Superior temporal gyrus (tissue), 1 donor: ENCODE measurements at regions not wholly inside any gene's neighbourhood (a gene's known extent, or its start where the extent isn't known, plus 50 kb on each side); places are given as distances from the start of the nearest gene placed in this dataset.

Experiments used
- DNase-seq: peaks from one replicate; pipeline ENCODE4 v3.0.0-alpha.2; 2016; ENCODE audit errors: extremely low spot score

DNA sequence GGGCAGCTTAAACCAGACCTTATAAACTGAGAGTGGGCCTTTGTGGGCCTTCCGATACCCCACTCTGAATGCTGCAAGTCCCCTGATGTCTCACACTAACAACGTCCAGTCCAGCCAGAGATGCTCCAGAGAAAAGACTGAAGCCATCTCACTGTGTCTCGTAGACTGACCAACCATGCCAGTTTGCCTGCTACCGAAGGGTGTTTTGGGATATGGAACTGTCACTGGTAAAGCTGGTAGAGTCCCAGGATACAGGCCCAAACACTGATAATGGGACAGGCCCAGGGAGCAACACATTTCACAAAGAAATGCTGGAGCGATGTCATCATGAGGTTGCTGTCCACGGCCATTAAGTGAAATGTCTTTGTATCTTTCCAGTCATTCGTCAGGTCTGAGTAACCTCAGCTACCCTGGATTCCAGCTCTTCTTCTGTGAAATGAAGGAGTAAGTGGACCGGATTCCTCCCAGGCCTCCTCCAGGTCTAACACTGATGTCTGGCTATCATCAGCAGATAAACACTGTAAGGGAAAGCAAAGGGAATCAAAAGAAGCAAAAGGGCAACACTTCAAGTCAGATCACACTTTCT is 81.6 kb downstream of the SLC5A7 start:
- DNase-seq: no peak

DNA sequence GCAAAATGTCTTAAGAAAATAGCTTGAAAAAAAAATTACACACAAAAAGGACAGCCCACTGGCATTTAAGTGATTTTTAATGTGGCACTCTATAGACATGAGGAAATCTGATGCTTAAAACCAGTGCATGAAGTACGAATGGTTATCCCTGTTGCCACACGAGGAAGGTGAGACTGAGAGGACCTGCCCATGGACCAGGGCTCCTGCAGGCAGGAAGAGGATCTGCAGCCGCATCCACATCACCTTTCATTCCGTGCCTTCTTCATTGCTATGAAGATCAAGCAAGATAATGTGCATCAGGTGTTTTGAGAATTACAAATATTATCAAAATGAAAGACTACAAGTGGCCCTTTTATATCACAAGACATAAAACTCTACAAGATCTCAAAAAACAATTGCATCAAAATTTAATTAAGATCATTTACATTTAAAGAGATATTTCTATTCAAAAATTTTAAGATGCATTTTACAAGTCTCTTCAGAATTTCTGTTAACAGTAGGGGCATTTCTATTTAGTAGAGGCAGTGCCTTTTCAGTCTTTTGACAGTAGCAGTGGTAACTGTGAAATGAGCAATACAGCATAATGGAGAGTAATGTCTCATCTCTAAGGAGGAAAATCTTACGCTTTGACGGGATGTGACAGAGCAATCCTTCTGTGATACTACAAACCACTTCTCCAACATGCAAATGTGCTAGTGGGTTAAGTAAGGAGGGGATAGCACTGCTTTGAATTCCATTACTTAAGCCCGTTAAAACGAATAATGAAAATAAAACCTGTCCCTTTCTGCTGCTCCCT is 83.4 kb downstream of the SLC5A7 start:
- DNase-seq: no peak

- DNase-seq: no peak
Observed at GRCh38 chr2:108073415-108074072, 87.2 kb downstream of the SLC5A7 start.

DNA sequence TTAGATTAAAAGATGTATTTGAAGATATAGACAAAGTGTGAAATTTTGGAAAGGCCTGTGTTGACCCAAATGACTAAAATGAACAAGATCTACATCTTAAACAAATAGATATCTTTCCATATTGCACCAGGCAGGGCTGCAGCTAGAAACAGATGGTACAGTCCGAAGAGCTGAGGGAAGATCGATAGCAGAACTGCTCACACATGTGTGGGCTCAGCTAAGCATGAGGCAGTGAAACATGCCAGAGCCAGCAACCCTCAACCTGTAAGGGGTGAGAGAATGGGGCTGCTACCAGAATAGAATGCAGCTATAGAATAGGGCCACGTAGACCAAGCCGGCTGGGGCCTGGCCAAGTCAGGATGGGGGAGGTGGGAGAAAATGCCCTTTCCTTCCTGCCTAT is 87.8 kb downstream of the SLC5A7 start:
- no peak for DNase-seq

DNA sequence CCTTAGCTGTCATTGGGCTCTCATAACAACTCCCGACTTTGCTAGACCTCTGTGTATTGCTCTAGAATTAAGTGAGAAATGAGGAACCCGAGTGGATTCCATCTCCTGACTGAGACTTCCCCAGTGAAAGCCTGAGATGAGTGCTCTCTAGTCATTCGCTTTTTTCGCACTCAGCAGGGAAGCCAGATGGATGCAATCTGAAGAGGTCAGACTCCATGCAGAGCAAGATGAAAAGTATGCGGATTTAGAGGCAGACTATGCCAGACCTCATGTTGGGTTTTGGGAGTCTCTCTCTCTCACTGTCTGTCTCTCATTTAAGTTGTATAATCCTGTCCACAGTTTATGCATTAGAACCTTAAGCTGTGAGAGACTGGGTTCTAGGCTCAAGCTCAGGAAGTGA is 88.6 kb downstream of the SLC5A7 start:
- no peak for DNase-seq

DNA sequence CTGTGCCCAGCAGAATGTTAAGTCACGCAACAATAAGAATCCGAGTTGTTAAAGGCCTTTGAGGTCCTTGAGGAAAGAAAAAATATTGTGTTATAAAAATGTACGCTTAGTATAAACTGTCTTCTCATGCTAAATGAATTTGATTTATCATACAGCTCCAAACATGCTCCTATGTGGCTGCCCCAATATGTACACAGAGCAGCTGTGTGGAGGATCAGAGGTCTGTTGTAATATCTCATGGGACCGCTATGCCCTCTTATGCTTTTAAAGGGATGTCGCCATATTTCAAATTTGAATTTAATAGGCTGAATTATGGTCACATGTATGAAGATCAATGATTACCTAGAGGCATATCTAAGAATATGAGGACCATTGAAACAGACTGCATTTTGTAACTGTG is 90.2 kb downstream of the SLC5A7 start:
- no peak for DNase-seq

DNA sequence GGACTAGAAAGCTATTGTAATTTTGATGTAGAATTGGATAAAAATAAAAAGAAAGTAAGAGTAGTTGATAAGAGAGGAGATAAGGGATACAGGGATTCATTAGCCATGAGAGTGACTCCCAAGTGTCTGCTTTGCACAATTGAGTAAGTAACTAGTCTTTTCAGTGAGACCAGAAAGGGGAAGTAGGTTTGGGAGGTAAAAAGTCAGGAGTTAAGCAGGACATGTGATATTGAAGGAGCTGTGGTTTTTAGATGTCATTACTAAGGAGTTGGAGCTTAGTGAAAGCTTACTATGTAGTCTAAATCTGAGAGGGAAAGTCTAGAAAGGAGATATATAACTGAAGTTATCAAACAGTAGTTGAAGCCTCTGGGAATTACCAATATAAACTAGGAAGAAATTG is 93.4 kb downstream of the SLC5A7 start:
- no peak for DNase-seq

DNA sequence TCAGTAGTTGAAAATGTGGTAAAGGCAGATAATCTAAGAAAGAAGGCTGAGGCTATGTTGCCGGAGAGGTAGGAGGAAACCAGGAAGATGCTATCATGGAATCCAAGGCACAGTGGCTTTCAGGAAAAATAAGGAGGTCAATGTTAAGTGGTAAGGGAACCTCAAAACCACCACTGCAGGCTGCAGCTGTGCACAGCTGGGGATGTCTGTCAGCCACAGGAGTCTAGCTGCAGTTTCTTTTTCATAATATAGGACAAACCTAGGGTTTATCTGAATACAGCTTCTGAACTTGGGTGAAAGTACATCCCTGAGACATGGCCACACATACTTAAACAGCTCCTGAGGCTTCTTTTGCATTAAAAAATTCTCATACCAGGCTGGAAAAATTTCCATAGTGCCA is 93.9 kb downstream of the SLC5A7 start:
- no peak for DNase-seq

DNA sequence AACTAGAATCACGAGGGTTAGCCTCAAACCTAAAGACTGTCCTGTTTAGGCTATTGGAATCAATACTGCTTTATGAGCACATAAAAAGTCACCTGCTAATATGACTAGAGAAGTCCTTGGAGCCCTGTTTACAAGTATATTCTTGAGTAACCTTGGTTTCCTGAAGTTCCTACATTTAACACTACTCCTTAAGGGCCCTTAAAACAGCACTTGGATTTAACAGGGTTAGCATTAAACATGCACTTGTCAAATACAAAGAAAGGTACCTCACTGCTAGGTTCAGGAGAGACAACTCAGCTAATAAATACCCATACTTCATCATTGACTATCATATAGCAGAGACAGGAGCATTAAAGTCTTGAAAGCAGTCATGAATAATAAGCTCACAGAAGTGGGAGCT is 96.7 kb downstream of the SLC5A7 start:
- DNase-seq: no peak

- no peak for DNase-seq
Observed at GRCh38 chr2:108084311-108084710, 98.0 kb downstream of the SLC5A7 start.

DNA sequence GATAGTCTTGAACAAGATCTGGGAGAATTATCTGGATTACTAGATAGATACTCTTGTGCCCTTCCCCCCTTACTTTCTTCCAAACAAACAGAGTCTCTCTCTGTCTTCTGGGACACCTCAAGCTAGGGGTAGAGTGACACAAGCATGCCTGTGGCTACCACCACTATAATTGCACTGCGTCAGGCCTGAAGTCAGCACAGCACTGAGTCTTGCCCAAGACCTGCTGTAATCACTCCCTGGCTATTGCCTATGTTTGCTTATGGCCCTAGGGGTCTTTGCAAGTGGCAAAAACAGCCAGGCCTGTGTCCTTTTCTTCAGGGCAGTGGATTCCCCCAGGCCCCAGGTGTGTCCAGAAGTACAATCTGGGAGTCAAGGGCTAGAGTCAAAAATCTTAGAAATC is 106.6 kb downstream of the SLC5A7 start:
- DNase-seq: no peak

- no peak for DNase-seq
Observed at GRCh38 chr2:108101481-108101880, 115.2 kb downstream of the SLC5A7 start.

DNA sequence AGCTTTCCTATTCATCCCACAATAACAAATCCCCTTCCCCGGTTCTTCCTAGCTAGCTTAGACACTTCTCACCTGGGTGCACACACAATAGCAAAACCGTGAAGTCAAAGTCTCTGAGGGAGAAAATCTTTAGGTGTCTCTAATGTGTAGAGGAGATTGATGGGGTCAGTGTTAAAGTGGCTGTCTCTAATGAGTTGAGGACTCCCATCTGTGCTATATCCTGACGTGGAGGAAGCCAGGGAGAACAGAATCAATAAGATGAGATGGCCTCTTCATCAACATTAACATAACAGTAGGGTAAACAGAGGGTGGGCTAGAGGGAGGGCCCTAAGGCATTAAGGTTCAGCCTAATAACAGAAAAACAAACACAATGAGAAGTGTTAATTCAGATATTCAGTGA is 120.4 kb downstream of the SLC5A7 start:
- DNase-seq: no peak

DNA sequence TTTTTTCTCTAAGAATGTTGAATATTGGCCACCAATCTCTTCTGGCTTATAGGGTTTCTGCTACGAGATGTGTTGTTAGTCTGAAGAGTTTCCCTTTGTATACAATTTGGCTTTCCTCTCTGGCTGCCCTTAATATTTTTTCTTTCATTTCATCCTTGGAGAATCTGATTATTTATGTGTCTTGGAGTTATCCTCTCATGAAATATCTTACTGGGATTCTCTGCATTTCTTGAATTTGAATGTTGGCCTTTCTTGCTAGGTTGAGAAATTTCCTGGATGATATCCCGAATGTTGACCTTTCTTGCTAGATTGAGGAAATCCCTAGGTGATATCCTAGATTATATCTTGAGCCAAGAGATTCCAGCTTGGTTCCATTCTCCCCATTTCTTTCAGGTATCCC is 125.6 kb downstream of the SLC5A7 start:
- no peak for DNase-seq

- no peak for DNase-seq
Observed at GRCh38 chr2:108115868-108116267, 123.9 kb upstream of the SULT1C3 start.

DNA sequence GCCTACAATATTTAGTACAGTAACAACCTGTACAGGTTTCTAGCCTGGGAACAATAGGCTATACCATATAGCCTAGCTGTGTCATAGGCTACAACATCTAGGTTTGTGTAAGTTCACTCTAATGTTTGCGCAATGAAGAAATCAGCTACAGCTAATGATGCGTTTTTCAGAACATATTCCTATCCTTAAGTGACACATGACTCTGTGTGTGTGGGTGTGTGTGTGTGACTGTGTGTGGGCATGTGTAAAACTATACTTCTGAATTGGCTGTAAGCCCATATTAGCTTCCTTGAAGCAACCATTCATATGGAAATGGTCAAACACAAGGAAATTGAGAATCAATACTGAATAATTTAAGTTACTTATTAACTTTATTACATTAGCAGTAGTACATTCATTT is 120.8 kb upstream of the SULT1C3 start:
- no peak for DNase-seq

GRCh38 chr2:108119492-108119891 is 120.3 kb upstream of the SULT1C3 start:
- DNase-seq: no peak

- DNase-seq: no peak
Observed at GRCh38 chr2:108124736-108125495, 114.9 kb upstream of the SULT1C3 start.

GRCh38 chr2:108125581-108125980 is 114.2 kb upstream of the SULT1C3 start:
- DNase-seq: no peak

DNA sequence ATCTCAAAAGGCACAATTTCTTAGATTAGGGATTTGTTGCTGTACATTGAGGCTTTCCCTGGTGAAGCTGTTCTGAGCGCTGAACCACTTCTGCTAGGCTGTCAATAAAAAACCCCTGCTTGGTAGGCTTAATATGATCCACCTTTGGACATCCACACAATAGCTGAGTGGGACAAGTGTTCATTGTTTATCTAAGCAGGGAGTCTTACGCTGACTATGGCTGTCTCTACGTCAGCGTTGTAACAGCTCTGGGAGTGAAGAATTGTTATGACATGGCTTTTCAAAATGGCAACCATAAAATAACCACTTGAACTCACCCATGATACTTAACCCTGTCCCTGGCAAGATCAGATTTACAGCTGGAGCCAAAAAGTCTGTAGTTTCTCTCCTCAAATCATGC is 111.5 kb upstream of the SULT1C3 start:
- no peak for DNase-seq

DNA sequence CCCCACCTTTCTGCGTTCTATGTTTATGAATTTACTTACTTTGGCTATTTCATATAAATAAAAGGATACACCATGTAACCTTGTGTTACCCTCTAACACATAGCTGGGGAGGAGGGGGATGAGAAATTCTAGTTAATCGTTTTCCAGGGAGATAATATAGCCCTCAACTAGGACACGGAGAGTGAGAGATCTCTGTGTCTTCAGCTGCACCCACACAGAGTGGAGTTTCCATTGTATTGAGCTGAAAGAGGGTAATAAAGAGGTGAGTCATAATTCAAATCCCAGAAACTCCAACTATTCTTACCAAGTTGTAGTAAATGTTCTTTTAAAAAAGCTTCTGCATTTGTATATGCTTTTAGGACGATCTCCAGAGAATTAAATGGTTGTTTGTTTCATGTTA is 110.1 kb upstream of the SULT1C3 start:
- DNase-seq: no peak

DNA sequence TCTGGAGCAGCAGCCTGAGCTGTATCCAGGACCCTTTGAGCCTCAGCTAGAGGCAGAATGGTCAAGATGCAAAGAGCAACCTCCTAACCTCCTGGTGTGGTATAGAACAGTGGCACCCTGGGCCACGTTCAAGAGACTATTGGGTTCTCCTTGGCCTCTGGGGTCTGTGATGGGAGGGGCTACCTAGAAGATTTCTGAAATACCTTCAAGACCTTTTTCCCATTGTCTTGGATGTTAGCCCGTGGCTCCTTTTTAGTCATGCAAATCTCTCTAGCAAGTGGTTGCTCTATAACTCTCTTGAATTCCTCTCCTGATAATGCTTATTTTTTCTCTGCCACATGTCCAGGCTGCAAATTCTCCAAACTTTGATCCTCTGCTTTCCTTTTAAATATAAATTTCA is 106.3 kb upstream of the SULT1C3 start:
- no peak for DNase-seq

GRCh38 chr2:108139521-108139920 is 100.2 kb upstream of the SULT1C3 start:
- no peak for DNase-seq
